WERI-Rb-1 (cell line): ENCODE measurements at regions not wholly inside any gene's neighbourhood (a gene's known extent, or its start where the extent isn't known, plus 50 kb on each side); places are given as distances from the start of the nearest gene placed in this dataset.

ENCODE experiments used
- DNase-seq: peaks from one replicate; pipeline ENCODE4 v3.0.0-alpha.2; 2020
- H3K27ac ChIP-seq: fragments of 250-450 bp; sonication (Bioruptor Pico); 2 replicates; pipeline ENCODE4 v1.5.1; 2020; ENCODE audit warnings: mild to moderate bottlenecking, moderate library complexity
- H3K27me3 ChIP-seq: fragments of 250-450 bp; sonication (Bioruptor Pico); 2 replicates; pipeline ENCODE4 v1.5.1; 2021; ENCODE audit warnings: mild to moderate bottlenecking, low read depth, moderate library complexity; ENCODE audit not compliant: insufficient read depth, severe bottlenecking
- H3K36me3 ChIP-seq: fragments of 250-450 bp; sonication (Bioruptor Pico); 2 replicates; pipeline ENCODE4 v1.5.1; 2020; ENCODE audit warnings: mild to moderate bottlenecking, moderate library complexity
- H3K4me3 ChIP-seq: 2 replicates; pipeline ENCODE4 v1.5.1; 2011; ENCODE audit warnings: low read depth, mild to moderate bottlenecking, control low read depth, low read length
- H3K9me3 ChIP-seq: fragments of 250-450 bp; sonication (Bioruptor Pico); 2 replicates; pipeline ENCODE4 v1.5.1; 2021; ENCODE audit warnings: mild to moderate bottlenecking, moderate library complexity; ENCODE audit not compliant: severe bottlenecking
- TF ChIP-seq, protein P1 (sequence below): IDR thresholded peaks from 2 replicates; pipeline ENCODE4 v1.5.1; 2011; ENCODE audit warnings: low read depth, mild to moderate bottlenecking, control low read depth, inconsistent platforms, low read length

DNA sequence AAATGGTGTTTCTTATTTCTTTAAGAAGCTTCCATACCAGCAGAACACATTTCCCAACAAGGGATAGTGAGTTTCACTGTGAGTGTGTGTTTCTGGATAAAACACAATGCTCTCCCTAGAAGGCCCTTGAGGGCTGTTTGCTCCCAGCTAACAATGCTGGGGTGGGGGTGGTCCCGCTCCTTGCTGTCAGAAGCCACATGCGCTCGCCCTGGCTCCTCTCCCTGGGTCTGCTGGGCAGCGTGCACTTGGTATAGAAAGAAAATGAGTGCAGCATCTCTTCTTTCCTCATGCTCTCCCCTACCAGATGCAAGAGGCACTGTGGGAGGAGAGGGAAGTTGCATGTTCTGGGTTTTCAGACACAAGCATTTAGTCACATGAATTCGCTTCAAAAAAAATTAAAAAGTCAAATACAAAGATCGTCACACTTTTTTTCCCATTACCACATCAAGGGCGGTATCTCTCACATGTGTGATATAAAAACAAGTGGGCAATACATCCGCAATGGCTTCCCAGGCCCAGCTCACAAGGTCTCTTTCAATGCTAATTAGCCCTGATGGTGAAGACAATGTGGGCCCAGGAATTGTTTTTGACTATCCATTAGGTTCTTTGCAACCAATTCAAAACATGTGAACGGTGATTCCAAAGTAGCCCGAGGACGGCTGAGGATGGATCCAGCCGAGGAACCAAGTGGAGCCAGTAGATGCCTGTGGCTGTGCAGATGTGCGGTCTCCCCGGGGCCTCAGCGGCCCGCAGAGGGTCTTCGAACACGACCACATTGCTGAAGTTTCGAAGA is 603.6 kb downstream of the IRX1 start:
- Histone ChIP-seq H3K36me3 (no peaks in the 10 kb centered on the region), H3K27ac (peak overlapping the region; percentile 90), H3K4me3 (no peak overlapping the region), H3K27me3 (no peaks in the 10 kb centered on the region), H3K9me3 (no peaks in the 10 kb centered on the region)
- TF ChIP-seq, protein P1, sequence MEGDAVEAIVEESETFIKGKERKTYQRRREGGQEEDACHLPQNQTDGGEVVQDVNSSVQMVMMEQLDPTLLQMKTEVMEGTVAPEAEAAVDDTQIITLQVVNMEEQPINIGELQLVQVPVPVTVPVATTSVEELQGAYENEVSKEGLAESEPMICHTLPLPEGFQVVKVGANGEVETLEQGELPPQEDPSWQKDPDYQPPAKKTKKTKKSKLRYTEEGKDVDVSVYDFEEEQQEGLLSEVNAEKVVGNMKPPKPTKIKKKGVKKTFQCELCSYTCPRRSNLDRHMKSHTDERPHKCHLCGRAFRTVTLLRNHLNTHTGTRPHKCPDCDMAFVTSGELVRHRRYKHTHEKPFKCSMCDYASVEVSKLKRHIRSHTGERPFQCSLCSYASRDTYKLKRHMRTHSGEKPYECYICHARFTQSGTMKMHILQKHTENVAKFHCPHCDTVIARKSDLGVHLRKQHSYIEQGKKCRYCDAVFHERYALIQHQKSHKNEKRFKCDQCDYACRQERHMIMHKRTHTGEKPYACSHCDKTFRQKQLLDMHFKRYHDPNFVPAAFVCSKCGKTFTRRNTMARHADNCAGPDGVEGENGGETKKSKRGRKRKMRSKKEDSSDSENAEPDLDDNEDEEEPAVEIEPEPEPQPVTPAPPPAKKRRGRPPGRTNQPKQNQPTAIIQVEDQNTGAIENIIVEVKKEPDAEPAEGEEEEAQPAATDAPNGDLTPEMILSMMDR: no peak
- DNase-seq: no peak

DNA sequence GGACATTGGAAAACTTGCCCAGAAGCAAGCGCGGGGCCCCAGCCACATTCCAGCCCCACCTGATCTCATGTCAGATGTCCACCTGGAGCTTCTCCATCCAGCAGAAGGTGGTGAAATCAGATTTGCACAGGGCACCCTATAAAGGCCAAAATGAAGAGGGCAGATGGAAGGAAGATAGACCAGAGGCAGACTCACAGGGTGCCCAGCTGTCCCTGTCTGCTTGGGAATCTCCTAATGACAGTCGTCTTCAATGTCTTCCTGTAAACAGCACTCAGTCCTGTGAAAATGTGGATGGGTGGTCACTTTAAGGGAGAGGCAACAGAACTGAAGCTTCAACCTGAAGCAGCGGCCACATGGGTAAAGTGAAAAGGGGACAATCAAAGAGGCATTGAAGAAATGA is 607.5 kb downstream of the IRX1 start:
- H3K36me3 ChIP-seq: no peaks in the 10 kb centered on the region
- DNase-seq: no peak
- no peaks in the 10 kb centered on the region for H3K27me3 ChIP-seq
- no peak overlapping the region for H3K4me3 ChIP-seq
- TF ChIP-seq, protein P1: no peak
- no peak overlapping the region for H3K27ac ChIP-seq
- H3K9me3 ChIP-seq: no peaks in the 10 kb centered on the region

DNA sequence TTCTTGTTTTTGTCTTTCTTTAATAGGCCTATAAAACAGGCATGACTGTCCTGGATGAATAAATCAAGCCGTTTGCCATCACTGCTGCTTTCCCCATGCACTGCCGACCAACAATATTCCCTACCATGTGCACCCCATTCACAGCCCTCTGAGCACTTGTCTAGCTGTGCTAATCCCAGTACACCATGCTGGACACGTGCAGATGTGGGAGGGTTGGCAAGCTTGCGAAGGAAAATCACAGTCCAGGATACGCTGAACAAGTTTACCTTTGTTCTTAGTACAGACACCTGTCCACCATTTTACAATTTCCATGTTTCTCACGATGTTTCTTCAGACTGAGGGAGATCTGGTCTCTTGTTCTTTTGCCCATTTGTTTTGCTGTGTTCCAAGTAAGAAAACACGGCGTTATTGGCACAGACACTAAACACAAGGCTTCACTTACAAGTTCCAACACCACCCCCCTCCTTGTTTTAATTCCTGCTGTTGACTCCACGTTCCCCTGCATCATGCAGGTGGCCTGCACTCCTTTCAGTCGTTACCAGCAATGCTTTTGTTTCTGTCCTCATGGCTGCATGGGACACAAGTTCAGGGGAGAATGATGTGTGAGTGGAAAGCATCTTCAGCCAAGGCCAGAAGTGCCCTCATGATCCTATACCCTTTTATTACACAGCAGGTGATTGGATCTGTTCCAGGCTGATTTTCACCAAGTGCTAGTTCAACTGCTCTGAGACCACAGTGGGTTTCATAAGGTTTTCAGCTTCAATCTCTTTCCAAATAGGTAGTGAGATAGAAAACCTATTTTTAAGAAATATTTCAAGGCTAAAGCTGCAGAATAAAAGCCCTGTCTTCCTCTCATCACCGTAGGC is 608.9 kb downstream of the IRX1 start:
- TF ChIP-seq, protein P1: no peak
- no peak overlapping the region for H3K27ac ChIP-seq
- H3K4me3 ChIP-seq: no peak overlapping the region
- no peaks in the 10 kb centered on the region for H3K27me3 ChIP-seq
- no peak for DNase-seq
- no peaks in the 10 kb centered on the region for H3K36me3 ChIP-seq
- no peaks in the 10 kb centered on the region for H3K9me3 ChIP-seq

DNA sequence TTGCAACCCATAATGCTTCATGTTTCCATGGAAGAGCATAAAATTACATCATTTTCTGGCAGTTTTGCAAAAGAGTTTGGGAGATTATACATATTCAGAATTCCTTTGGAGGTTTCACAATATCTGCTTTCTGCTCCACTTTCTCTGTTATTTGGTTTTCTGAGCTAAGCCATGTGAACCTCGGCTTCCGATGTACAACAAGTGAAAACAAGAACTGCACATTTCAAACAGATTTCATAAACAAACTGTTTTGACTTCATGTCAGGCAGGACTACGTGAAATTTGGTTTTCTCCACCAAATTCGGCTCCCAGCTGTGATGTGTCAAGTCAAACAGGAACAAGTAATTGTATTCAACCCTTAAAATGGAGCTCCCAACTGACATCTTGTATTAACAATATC is 609.8 kb downstream of the IRX1 start:
- no peak for DNase-seq
- TF ChIP-seq, protein P1: no peak
- Histone ChIP-seq H3K4me3 (no peak overlapping the region), H3K27ac (no peak overlapping the region), H3K27me3 (no peaks in the 10 kb centered on the region), H3K9me3 (no peaks in the 10 kb centered on the region), H3K36me3 (no peaks in the 10 kb centered on the region)

DNA sequence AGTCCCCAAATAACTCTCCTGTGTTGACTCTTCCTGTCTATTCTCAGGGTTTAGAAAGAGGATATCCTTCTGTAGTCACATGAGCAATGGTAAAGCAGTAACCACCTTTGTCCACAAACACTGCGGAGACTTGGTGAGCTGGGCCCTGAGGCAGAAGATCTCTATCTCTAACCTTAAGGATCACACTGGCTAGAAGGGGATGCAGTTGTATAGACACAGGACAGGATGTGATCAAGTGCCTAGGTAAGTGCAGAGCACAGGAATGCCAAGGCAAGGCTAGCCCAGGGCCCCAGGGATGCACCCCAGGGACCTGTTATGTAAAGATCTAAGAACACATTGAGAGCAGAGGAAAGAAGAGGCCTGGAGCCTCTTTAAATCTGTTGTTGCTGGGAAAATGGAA is 610.5 kb downstream of the IRX1 start:
- Histone ChIP-seq H3K36me3 (no peaks in the 10 kb centered on the region), H3K27me3 (no peaks in the 10 kb centered on the region), H3K27ac (no peak overlapping the region), H3K9me3 (no peaks in the 10 kb centered on the region), H3K4me3 (no peak overlapping the region)
- DNase-seq: no peak
- TF ChIP-seq, protein P1: no peak
